A673 (cell line): ENCODE measurements at regions not wholly inside any gene's neighbourhood (a gene's known extent, or its start where the extent isn't known, plus 50 kb on each side); places are given as distances from the start of the nearest gene placed in this dataset.

ENCODE experiments used
- EZH2 ChIP-seq: fragments of 200-600 bp; sonication (generic); IDR thresholded peaks from 2 replicates; pipeline ENCODE4 v1.6.1; 2017; ENCODE audit warnings: borderline replicate concordance, low read depth, mild to moderate bottlenecking, mixed read lengths, antibody characterized with exemption, low read length; ENCODE audit not compliant: poor library complexity, severe bottlenecking
- TF ChIP-seq, protein P1 (sequence below): fragments of 300-800, 200-600 bp; sonication (generic); conservative IDR thresholded peaks from 2 replicates; pipeline ENCODE4 v1.5.1; 2017; ENCODE audit warnings: low read depth, mild to moderate bottlenecking, antibody characterized with exemption, low read length, moderate library complexity, mixed read lengths

DNA sequence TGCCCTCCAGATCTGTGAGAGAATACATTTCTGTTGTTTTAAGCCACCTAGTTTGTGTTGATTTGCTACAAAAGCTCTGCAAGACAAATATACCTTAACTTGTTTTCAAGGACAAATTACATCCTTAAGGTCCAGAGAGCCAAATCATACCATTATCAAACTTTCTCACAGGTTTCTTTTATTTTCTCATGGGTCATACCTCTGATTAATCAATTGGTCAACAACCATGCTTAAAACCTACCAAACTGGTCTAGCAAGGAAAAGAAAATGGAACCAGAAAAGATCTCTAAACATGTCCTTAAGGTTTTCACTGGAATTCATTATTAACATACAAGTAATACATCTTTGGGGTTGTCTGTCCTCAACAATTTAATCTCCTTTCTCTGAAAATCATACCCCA lies 535.0 kb downstream of the CD83 start:
- TF ChIP-seq, protein P1, sequence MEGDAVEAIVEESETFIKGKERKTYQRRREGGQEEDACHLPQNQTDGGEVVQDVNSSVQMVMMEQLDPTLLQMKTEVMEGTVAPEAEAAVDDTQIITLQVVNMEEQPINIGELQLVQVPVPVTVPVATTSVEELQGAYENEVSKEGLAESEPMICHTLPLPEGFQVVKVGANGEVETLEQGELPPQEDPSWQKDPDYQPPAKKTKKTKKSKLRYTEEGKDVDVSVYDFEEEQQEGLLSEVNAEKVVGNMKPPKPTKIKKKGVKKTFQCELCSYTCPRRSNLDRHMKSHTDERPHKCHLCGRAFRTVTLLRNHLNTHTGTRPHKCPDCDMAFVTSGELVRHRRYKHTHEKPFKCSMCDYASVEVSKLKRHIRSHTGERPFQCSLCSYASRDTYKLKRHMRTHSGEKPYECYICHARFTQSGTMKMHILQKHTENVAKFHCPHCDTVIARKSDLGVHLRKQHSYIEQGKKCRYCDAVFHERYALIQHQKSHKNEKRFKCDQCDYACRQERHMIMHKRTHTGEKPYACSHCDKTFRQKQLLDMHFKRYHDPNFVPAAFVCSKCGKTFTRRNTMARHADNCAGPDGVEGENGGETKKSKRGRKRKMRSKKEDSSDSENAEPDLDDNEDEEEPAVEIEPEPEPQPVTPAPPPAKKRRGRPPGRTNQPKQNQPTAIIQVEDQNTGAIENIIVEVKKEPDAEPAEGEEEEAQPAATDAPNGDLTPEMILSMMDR = no peak
- TF ChIP-seq EZH2 = no peak
